PFSK-1 (cell line): ENCODE measurements at regions not wholly inside any gene's neighbourhood (a gene's known extent, or its start where the extent isn't known, plus 50 kb on each side); places are given as distances from the start of the nearest gene placed in this dataset.

Source experiments
- FOXP2 ChIP-seq: optimal IDR thresholded peaks from 2 replicates; pipeline ENCODE3; 2011; ENCODE audit warnings: borderline replicate concordance, control low read depth, inconsistent platforms; ENCODE audit not compliant: insufficient read depth; ENCODE audit errors: extremely low read length, extremely low read depth
- TAF1 ChIP-seq: IDR thresholded peaks from 2 replicates; pipeline ENCODE4 v1.6.1; 2012; ENCODE audit warnings: low read length, control low read depth, borderline replicate concordance; ENCODE audit not compliant: insufficient read depth
- TF ChIP-seq, protein P1 (sequence below), 2 experiments: IDR thresholded peaks; 2 replicates each; pipeline versions ENCODE4 v1.6.1 to v1.8.0; 2011 to 2012; ENCODE audit warnings: low read depth in 2 of 2, low read length in 2 of 2, control low read depth in 1 of 2, inconsistent platforms in 1 of 2, mild to moderate bottlenecking in 1 of 2, moderate library complexity in 1 of 2; ENCODE audit not compliant: insufficient read depth in 1 of 2

DNA sequence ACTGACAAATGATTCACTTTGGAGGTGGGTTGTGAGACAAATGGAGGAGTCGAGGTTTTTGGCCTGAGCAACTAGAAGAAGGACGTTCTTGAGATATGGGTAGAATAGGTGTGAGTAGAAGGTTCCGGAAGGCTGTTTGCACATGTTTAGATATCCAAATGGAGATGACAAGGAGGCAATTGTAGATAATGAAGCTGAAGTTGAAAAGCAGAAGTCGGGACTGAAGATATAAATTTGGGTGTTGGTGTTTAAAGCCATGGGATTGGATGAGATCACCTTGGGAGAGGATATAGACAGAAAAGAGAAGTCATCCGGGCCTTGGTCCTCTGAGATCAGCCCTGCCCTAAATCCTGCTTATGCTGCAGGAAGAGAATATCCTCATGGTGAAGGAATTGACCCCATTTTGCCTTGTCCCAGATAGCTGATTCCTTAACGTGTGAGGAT, 75.5 kb upstream of the CD44 start:
- TF ChIP-seq FOXP2 (no peak), TAF1 (no peak)
- TF ChIP-seq, protein P1, sequence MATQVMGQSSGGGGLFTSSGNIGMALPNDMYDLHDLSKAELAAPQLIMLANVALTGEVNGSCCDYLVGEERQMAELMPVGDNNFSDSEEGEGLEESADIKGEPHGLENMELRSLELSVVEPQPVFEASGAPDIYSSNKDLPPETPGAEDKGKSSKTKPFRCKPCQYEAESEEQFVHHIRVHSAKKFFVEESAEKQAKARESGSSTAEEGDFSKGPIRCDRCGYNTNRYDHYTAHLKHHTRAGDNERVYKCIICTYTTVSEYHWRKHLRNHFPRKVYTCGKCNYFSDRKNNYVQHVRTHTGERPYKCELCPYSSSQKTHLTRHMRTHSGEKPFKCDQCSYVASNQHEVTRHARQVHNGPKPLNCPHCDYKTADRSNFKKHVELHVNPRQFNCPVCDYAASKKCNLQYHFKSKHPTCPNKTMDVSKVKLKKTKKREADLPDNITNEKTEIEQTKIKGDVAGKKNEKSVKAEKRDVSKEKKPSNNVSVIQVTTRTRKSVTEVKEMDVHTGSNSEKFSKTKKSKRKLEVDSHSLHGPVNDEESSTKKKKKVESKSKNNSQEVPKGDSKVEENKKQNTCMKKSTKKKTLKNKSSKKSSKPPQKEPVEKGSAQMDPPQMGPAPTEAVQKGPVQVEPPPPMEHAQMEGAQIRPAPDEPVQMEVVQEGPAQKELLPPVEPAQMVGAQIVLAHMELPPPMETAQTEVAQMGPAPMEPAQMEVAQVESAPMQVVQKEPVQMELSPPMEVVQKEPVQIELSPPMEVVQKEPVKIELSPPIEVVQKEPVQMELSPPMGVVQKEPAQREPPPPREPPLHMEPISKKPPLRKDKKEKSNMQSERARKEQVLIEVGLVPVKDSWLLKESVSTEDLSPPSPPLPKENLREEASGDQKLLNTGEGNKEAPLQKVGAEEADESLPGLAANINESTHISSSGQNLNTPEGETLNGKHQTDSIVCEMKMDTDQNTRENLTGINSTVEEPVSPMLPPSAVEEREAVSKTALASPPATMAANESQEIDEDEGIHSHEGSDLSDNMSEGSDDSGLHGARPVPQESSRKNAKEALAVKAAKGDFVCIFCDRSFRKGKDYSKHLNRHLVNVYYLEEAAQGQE (IDR thresholded peaks at IDR 0.05; ENCODE audit: insufficient read depth in 1 of 2, low read depth in 2 of 2, low read length in 2 of 2): no peak
